Small intestine (tissue), 7 donors: ENCODE measurements at regions not wholly inside any gene's neighbourhood (a gene's known extent, or its start where the extent isn't known, plus 50 kb on each side); places are given as distances from the start of the nearest gene placed in this dataset.

Source experiments
- DNase-seq, 2 donors: peaks; one replicate each; pipeline versions ENCODE4 v3.0.0 to v3.0.0-alpha.2; 2013
- FAIRE-seq: peaks from 2 replicates; lab custom pipeline; 2012; peaks lifted over from hg19 to GRCh38; lab: Jason Lieb, UNC
- H3K27ac ChIP-seq, 3 donors: one replicate each; pipeline ENCODE4 v1.5.1; 2013; ENCODE audit warnings: low read length in 2 of 3, mild to moderate bottlenecking in 2 of 3, control low read depth in 1 of 3, inconsistent platforms in 1 of 3, low read depth in 1 of 3, moderate library complexity in 1 of 3
- H3K27me3 ChIP-seq, 3 donors: one replicate each; pipeline ENCODE4 v1.6.1; 2013; ENCODE audit warnings: low read length in 3 of 3, inconsistent platforms in 1 of 3; ENCODE audit not compliant: control insufficient read depth in 3 of 3, insufficient read depth in 3 of 3
- H3K36me3 ChIP-seq, 3 donors: one replicate each; pipeline ENCODE4 v1.6.1; 2013; ENCODE audit warnings: low read length in 3 of 3, inconsistent platforms in 1 of 3, low read depth in 1 of 3, mild to moderate bottlenecking in 1 of 3, moderate library complexity in 1 of 3; ENCODE audit not compliant: control insufficient read depth in 3 of 3, insufficient read depth in 2 of 3
- H3K4me1 ChIP-seq, 3 donors: one replicate each; pipeline ENCODE4 v1.6.1; 2013; ENCODE audit warnings: low read length in 2 of 3, inconsistent platforms in 1 of 3, low read depth in 1 of 3, mild to moderate bottlenecking in 1 of 3, moderate library complexity in 1 of 3; ENCODE audit not compliant: control insufficient read depth in 3 of 3, insufficient read depth in 2 of 3
- H3K4me3 ChIP-seq, 3 donors: one replicate each; pipeline ENCODE4 v1.5.1; 2013; ENCODE audit warnings: low read length in 3 of 3, control low read depth in 1 of 3, inconsistent platforms in 1 of 3, low read depth in 1 of 3, mild to moderate bottlenecking in 1 of 3, moderate library complexity in 1 of 3
- H3K9me3 ChIP-seq, 2 donors: one replicate each; pipeline ENCODE4 v1.6.1; 2013; ENCODE audit warnings: low read depth in 1 of 2, low read length in 1 of 2; ENCODE audit not compliant: control insufficient read depth in 2 of 2, insufficient read depth in 1 of 2
- WGBS, 3 donors: extraction: QIAGEN DNeasy Blood & Tissue Kit; methylation state at CpG; one replicate each; pipeline ENCODE4 v1.1.7; 2013; 5-methylcytosine and 5-hydroxymethylcytosine counted together
- donor health status: healthy with polysubstance abuse.
- donor health status: control.
- donor health status: control.
- donor health status: Bipolar disorder and iron deficiency.
- donor health status: healthy.

DNA sequence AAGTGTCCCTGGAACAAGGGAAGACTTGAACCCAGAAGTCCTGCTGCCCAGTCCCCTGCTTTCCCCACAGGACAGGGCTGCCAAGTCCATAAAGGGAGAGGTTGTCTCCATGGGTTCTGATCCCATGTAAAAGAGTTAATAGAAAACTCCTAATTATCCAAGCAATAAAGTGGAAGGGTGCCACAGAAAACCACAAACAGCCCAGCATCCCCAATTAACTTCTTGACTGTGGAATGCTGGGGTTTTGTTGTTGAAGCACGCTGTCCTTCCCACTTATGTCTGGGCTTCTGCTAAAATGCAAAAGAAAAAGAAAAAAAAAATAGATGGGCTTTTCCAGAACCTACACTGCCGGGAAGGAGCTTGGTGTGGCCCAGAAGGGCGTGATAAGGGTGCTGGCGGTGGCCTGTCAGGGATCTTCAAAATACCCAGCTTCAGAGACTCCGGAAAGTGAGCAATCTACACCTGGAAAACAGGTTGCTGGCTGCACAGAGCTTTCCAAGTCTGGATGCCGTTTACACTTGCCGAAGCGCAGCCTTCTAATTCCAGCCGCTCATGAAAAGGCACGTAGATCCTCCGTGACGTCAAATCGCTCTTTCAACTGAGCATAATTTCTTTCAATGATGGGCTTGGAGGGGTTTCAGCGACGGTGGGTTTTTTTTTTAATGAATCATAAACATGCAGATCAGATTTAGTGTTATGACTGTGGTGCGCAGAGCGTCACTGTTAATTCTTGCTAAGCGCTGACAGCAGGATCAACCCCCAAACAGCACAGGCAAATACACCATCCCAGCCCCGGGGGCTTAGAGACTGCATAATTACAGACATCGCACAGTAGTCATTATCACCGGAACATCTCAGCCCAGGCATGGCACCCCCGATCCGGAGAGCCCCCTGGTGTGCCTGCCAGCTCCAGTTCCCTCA, 197.6 kb downstream of the BCOR start:
- Histone ChIP-seq H3K36me3 (no peaks in the 10 kb centered on the region), H3K9me3 (no peaks in the 10 kb centered on the region), H3K27me3 (peaks cover 0 to 11% (median 0%) of the 10 kb centered on the region in 3 donors), H3K27ac (no peak overlapping the region), H3K4me3 (no peak overlapping the region), H3K4me1 (peaks cover 0 to 14% (median 0%) of the 10 kb centered on the region in 3 donors)
- 14 to 62% (median 52%) methylated on average over 23 of the region's 23 CpGs for WGBS, 3 donors
- FAIRE-seq: no peak
- DNase-seq: peak in 1 of 2 donors; percentile 12

DNA sequence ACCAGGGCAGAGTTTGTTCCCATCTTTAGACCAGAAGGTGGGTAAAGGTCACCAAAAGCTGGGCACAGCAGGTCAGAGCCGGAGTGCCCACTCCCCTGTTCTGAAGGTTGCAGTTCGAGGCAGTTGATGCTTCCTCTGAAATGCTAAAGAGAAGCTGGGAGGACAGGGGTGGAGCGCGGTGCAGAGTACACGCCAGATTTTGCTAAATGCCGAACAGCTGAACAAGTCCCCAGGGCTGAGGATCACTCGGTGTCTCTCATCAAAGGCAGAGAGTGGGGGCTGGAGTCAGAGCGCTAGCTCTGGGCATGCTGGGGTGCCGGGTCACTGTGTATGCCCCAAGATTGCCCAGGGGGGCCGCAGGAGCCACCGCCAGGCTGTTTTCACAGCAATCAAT, 197.0 kb downstream of the BCOR start:
- Histone ChIP-seq H3K27ac (no peak overlapping the region), H3K36me3 (no peaks in the 10 kb centered on the region), H3K4me3 (no peak overlapping the region), H3K9me3 (no peaks in the 10 kb centered on the region), H3K27me3 (peaks cover 0 to 11% (median 0%) of the 10 kb centered on the region in 3 donors), H3K4me1 (peaks cover 0 to 21% (median 0%) of the 10 kb centered on the region in 3 donors)
- 17 to 45% (median 35%) methylated on average over 9 to 11 of the region's 11 CpGs for WGBS, 3 donors
- FAIRE-seq (no peak), DNase-seq (no peak)

DNA sequence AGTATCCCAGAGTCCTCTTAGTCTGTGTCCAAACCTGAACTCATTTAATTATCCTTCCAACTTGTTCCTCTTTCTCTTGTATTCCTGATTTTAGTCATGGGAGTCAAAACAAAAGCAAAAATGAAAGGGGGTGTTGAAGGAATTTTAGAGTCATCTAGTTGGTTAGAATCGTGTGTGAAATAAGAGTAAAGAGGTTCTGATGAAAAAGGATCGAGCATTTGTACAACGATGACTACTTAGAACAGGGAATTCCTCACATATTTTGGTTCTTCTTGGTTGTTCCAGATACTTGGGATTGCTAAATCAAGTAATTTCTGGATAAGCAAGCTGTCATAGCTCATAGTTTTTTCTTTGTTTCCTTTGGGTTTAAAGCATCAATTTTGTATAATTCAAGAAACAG, 194.4 kb downstream of the BCOR start:
- 51 to 80% (median 68%) methylated on average over 3 of the region's 3 CpGs for WGBS, 3 donors
- DNase-seq (no peak), FAIRE-seq (no peak)
- Histone ChIP-seq H3K27me3 (peaks cover 0 to 11% (median 0%) of the 10 kb centered on the region in 3 donors), H3K27ac (no peak overlapping the region), H3K4me3 (no peak overlapping the region), H3K36me3 (no peaks in the 10 kb centered on the region), H3K4me1 (peaks cover 0 to 26% (median 0%) of the 10 kb centered on the region in 3 donors), H3K9me3 (no peaks in the 10 kb centered on the region)

DNA sequence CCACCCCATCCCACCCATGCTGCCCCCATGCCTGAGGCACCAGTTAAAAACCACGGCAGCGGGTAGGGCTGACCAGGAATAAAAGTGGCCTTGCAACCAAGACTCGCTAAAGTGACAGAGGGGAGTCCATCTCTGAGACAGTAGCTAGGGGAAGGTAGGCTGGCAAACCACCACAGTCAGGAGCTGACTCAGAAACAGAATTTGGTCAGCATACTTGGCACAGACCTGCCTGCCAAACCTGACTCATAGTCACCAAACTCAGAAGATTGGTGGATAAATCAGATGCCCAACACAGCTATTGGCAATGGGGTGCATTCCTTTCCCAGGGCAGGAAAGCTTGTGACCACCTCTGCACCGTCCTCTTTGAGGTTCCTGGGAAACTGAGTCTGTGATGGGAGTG, 193.8 kb downstream of the BCOR start:
- Histone ChIP-seq H3K27me3 (peaks cover 0 to 11% (median 0%) of the 10 kb centered on the region in 3 donors), H3K27ac (no peak overlapping the region), H3K9me3 (no peaks in the 10 kb centered on the region), H3K36me3 (no peaks in the 10 kb centered on the region), H3K4me1 (peaks cover 0 to 30% (median 0%) of the 10 kb centered on the region in 3 donors), H3K4me3 (no peak overlapping the region)
- DNase-seq: no peak
- FAIRE-seq: no peak
- WGBS, 3 donors: 76 to 91% (median 86%) methylated on average over 4 of the region's 4 CpGs

DNA sequence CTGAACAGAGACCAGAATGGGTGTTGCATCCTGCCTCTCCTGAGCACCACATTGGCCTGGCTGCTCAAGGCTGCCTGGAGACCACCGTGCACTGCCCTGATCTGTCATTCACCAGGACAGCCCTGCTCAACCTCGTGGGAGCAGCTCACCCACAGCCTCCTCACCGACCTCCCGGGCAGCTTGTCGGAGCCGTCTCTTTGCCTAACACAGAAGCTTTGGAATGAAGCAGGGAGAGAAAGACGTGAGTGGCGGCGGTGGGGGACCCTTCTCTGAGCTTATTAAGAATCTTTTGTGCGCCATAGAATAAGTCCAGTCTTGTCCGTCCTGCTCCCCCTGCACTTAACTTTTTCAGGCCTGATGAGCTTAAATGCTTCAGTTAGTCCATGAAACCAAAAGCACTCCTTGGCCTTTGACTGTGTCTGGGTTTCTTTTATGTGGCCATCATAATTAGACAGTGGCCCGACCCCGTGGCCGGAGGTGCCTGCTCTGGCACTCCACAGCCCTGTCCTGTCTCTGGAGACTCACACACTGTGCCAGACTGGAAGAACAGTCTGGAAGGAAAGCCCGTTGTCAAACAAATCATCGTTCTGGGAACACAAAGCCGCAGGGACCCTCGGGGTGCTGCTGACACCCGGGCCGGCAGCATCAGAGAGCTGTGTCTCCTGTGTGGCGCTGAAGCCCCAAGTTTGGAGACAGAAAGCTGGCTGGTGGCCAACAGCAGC, 192.8 kb downstream of the BCOR start:
- H3K27ac ChIP-seq: no peak overlapping the region
- WGBS, 3 donors: 55 to 65% (median 62%) methylated on average over 20 to 21 of the region's 21 CpGs

DNA sequence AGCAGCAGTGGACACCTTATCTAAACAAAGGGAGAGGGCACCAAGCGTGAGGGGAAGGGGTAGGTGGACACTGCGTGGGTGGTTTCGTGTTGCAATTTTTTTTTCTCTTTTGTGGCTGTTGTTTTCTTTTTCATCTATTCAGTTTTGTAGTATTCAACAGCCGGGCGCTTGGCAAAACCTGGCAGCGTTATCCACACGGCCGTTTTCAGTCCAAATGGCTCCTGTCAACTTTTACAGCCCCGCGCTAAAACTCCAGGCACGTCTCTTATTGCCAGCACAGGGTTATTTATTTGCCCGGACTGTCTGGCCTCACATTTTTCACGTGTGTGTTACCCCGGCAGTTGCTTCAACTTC, 192.2 kb downstream of the BCOR start:
- peak; percentile 25 to 43 for DNase-seq
- no peak overlapping the region for H3K4me3 ChIP-seq
- FAIRE-seq: no peak
- no peaks in the 10 kb centered on the region for H3K9me3 ChIP-seq
- H3K27me3 ChIP-seq: peaks cover 0 to 5% (median 0%) of the 10 kb centered on the region in 3 donors
- 14 to 50% (median 26%) methylated on average over 13 to 14 of the region's 14 CpGs for WGBS, 3 donors
- peaks cover 0 to 27% (median 0%) of the 10 kb centered on the region in 3 donors for H3K4me1 ChIP-seq
- no peaks in the 10 kb centered on the region for H3K36me3 ChIP-seq
- no peak overlapping the region for H3K27ac ChIP-seq

More for the DNA sequence above, 192.8 kb downstream of the BCOR start:
- FAIRE-seq: no peak
- peaks cover 0 to 30% (median 0%) of the 10 kb centered on the region in 3 donors for H3K4me1 ChIP-seq
- DNase-seq: no peak
- H3K27me3 ChIP-seq: peaks cover 0 to 10% (median 0%) of the 10 kb centered on the region in 3 donors
- no peaks in the 10 kb centered on the region for H3K36me3 ChIP-seq
- H3K9me3 ChIP-seq: no peaks in the 10 kb centered on the region
- no peak overlapping the region for H3K4me3 ChIP-seq

DNA sequence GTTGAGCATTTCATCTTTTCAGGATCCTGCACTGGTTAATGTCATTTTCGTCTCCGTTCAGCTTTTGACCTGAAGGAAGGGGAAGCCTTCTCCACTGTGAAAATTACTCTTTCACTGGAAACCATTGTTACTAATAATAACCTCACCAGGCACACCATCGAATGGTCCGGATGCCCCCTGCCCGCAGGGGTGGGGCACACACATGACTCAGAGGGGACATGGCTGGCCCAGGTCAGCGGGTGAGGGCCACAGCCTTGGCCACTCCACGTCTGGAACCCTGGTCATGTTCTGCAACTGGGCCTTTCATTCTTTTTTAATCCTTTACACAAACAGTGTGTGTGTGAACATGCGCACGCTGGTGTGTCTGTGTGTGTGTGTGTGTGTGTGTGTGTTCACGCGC, 191.8 kb downstream of the BCOR start:
- no peaks in the 10 kb centered on the region for H3K36me3 ChIP-seq
- 56 to 69% (median 58%) methylated on average over 11 of the region's 11 CpGs for WGBS, 3 donors
- FAIRE-seq (no peak), DNase-seq (no peak)
- no peak overlapping the region for H3K4me3 ChIP-seq
- H3K9me3 ChIP-seq: no peaks in the 10 kb centered on the region
- peaks cover 0 to 23% (median 0%) of the 10 kb centered on the region in 3 donors for H3K4me1 ChIP-seq
- H3K27ac ChIP-seq: no peak overlapping the region
- peaks cover 0 to 2% (median 0%) of the 10 kb centered on the region in 3 donors for H3K27me3 ChIP-seq

DNA sequence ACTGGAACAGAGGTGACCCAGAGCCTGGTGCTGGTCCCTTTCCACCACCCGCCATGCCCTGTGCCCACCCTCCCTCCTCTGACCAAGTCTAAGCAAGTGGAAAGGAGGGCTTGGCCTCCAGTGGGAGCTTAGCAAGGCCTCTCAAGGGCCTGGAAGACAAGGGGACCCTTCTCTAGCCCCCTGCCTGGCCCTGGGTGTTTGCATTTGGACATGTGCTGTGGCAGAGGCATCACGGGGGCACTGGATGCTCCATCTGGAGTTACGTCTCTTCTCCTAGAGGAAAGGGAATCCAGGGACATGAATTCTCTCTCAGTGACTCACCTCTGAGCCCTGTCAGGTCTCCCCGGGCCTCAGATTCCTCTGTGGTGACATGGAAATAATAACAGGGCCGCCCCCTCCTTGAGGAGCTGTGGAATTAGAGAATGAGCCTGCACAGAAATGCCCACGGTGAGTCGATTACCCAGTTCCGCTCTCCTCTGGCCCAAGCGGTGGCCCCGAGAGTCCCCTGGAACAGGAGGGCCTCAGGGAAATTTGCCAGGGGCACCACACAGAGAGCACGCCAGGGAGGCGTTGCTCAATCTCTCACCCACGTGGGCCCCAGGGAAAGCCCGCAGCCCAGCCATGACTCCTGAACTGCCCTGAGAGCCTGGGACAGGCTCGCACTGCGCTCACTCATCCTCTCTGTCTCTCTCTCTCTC, 189.6 kb downstream of the BCOR start:
- H3K27ac ChIP-seq: peak overlapping the region in 1 of 3 donors; percentile 17
- peak in 1 of 2 donors; percentile 64 for DNase-seq
- no peaks in the 10 kb centered on the region for H3K9me3 ChIP-seq
- WGBS, 3 donors: 51 to 58% (median 53%) methylated on average over 9 to 16 of the region's 16 CpGs
- no peak for FAIRE-seq
- H3K27me3 ChIP-seq: peaks cover 0 to 2% (median 0%) of the 10 kb centered on the region in 3 donors
- H3K4me3 ChIP-seq: no peak overlapping the region
- no peaks in the 10 kb centered on the region for H3K36me3 ChIP-seq
- H3K4me1 ChIP-seq: peaks cover 0 to 20% (median 0%) of the 10 kb centered on the region in 3 donors
